HEK293 (cell line): ENCODE measurements at regions not wholly inside any gene's neighbourhood (a gene's known extent, or its start where the extent isn't known, plus 50 kb on each side); places are given as distances from the start of the nearest gene placed in this dataset.
A peak's percentile ranks its signal among the peaks of the same experiment; 100 is the strongest.
"Not testable (repeated sequence)": the region's sequence is repeated elsewhere in the genome, so short reads cannot be mapped to it uniquely, and the experiment has no call there.

Source experiments
- CTCF ChIA-PET: fragments of 350-600 bp; formaldehyde crosslinking; extraction: SDS; loops from one replicate; lab custom pipeline; 2021; ENCODE audit warnings: antibody characterized with exemption; lab: Yijun Ruan, JAX
- POLR2A ChIA-PET: fragments of 300-600 bp; formaldehyde crosslinking; extraction: SDS; loops from one replicate; lab custom pipeline; 2020; ENCODE audit warnings: antibody characterized with exemption, inconsistent platforms; lab: Yijun Ruan, JAX
- H3K27ac ChIP-seq: fragments of 200-500 bp; sonication (Bioruptor generic); 2 replicates; pipeline ENCODE4 v1.5.1; 2014; ENCODE audit warnings: low read depth, low read length, control low read depth, inconsistent platforms; ENCODE audit errors: extremely low read depth
- H3K36me3 ChIP-seq, 2 experiments: fragments of 200-500 bp in 1 of 2; sonication (Bioruptor generic) in 1 of 2; 1 replicate in 1 of 2; 2 replicates in 1 of 2; pipeline ENCODE4 v1.5.1; 2014 to 2017; ENCODE audit warnings: inconsistent platforms in 2 of 2, low read length in 2 of 2; ENCODE audit not compliant: control insufficient read depth in 2 of 2, insufficient read depth in 1 of 2
- H3K4me1 ChIP-seq: fragments of 200-500 bp; sonication (Bioruptor generic); 2 replicates; pipeline ENCODE4 v1.5.1; 2014; ENCODE audit warnings: mild to moderate bottlenecking, low read length, inconsistent platforms; ENCODE audit not compliant: control insufficient read depth, insufficient read depth
- H3K4me3 ChIP-seq: 2 replicates; pipeline ENCODE4 v1.5.1; 2011; ENCODE audit warnings: low read depth, mild to moderate bottlenecking, control low read depth, low read length, moderate library complexity
- H3K9me3 ChIP-seq: fragments of 200-500 bp; sonication (Bioruptor generic); 2 replicates; pipeline ENCODE4 v1.5.1; 2014; ENCODE audit warnings: low read depth, low read length, inconsistent platforms; ENCODE audit not compliant: control insufficient read depth, insufficient read depth
- PRDM1 ChIP-seq: fragments of 450-650 bp; formaldehyde crosslinking; IDR thresholded peaks from 2 replicates; pipeline ENCODE4; 2016; ENCODE audit warnings: missing biosample characterization, missing genetic modification characterization
- SETDB1 ChIP-seq: IDR thresholded peaks from one replicate; pipeline ENCODE4 v1.6.1; 2017; ENCODE audit warnings: mild to moderate bottlenecking, low read length, moderate library complexity, mixed read lengths; ENCODE audit not compliant: insufficient read length
- SP7 ChIP-seq: fragments of 450-650 bp; formaldehyde crosslinking; IDR thresholded peaks from 2 replicates; pipeline ENCODE4 v1.5.1; 2016; ENCODE audit warnings: missing biosample characterization, missing genetic modification characterization
- ZBTB20 ChIP-seq: fragments of 450-650 bp; formaldehyde crosslinking; IDR thresholded peaks from 2 replicates; pipeline ENCODE4 v1.5.1; 2016; ENCODE audit warnings: missing biosample characterization, missing genetic modification characterization
- ZNF132 ChIP-seq: fragments of 450-650 bp; formaldehyde crosslinking; IDR thresholded peaks from 2 replicates; pipeline ENCODE4 v1.5.1; 2017; ENCODE audit warnings: missing biosample characterization, missing genetic modification characterization, borderline replicate concordance
- ZNF175 ChIP-seq: fragments of 450-650 bp; formaldehyde crosslinking; IDR thresholded peaks from 2 replicates; pipeline ENCODE4 v1.5.1; 2016; ENCODE audit warnings: missing biosample characterization, missing genetic modification characterization
- ZNF354C ChIP-seq: fragments of 450-650 bp; formaldehyde crosslinking; IDR thresholded peaks from 2 replicates; pipeline ENCODE4 v1.5.1; 2016; ENCODE audit warnings: missing biosample characterization, missing genetic modification characterization, low read depth, borderline replicate concordance
- ZNF600 ChIP-seq: fragments of 450-650 bp; formaldehyde crosslinking; IDR thresholded peaks from 2 replicates; pipeline ENCODE4 v1.5.1; 2016; ENCODE audit warnings: missing biosample characterization, missing genetic modification characterization
- ZNF664 ChIP-seq: fragments of 450-650 bp; formaldehyde crosslinking; IDR thresholded peaks from 2 replicates; pipeline ENCODE4 v1.5.1; 2016; ENCODE audit warnings: missing biosample characterization, missing genetic modification characterization
- ZNF677 ChIP-seq: fragments of 450-650 bp; IDR thresholded peaks from 2 replicates; pipeline ENCODE4 v1.5.0; 2018; ENCODE audit warnings: missing biosample characterization, mild to moderate bottlenecking, missing genetic modification characterization, moderate library complexity
- ZNF747 ChIP-seq: fragments of 450-650 bp; formaldehyde crosslinking; IDR thresholded peaks from 2 replicates; pipeline ENCODE4 v1.5.1; 2016; ENCODE audit warnings: missing biosample characterization, missing genetic modification characterization
- ZNF791 ChIP-seq: fragments of 450-650 bp; formaldehyde crosslinking; IDR thresholded peaks from 2 replicates; pipeline ENCODE4 v1.5.1; 2016; ENCODE audit warnings: missing biosample characterization, missing genetic modification characterization
- ZNF843 ChIP-seq: fragments of 450-650 bp; formaldehyde crosslinking; IDR thresholded peaks from 2 replicates; pipeline ENCODE4 v1.5.1; 2016; ENCODE audit warnings: missing biosample characterization, missing genetic modification characterization
- ZSCAN16 ChIP-seq: fragments of 450-650 bp; formaldehyde crosslinking; IDR thresholded peaks from 2 replicates; pipeline ENCODE4 v1.5.1; 2016; ENCODE audit warnings: missing biosample characterization, missing genetic modification characterization
- TF ChIP-seq, protein P1 (sequence below): fragments of 450-650 bp; formaldehyde crosslinking; IDR thresholded peaks from 2 replicates; pipeline ENCODE4 v1.5.1; 2016; ENCODE audit warnings: missing biosample characterization, missing genetic modification characterization
- TF ChIP-seq, protein P2 (sequence below): fragments of 450-650 bp; IDR thresholded peaks from 2 replicates; pipeline ENCODE4 v1.5.1; 2018; ENCODE audit warnings: missing biosample characterization, mild to moderate bottlenecking, missing genetic modification characterization
- TF ChIP-seq, protein P3 (sequence below): fragments of 450-650 bp; formaldehyde crosslinking; IDR thresholded peaks from 2 replicates; pipeline ENCODE4 v1.5.1; 2017; ENCODE audit warnings: missing biosample characterization, missing genetic modification characterization
- TF ChIP-seq, protein P4 (sequence below): fragments of 450-650 bp; formaldehyde crosslinking; IDR thresholded peaks from 2 replicates; pipeline ENCODE4 v1.5.1; 2016; ENCODE audit warnings: missing biosample characterization, missing genetic modification characterization
- TF ChIP-seq, protein P5 (sequence below): fragments of 450-650 bp; formaldehyde crosslinking; IDR thresholded peaks from 2 replicates; pipeline ENCODE4 v1.5.1; 2016; ENCODE audit warnings: missing biosample characterization, missing genetic modification characterization, borderline replicate concordance
- TF ChIP-seq, protein P6 (sequence below): fragments of 450-650 bp; formaldehyde crosslinking; IDR thresholded peaks from 2 replicates; pipeline ENCODE4; 2016; ENCODE audit warnings: missing biosample characterization, missing genetic modification characterization

DNA sequence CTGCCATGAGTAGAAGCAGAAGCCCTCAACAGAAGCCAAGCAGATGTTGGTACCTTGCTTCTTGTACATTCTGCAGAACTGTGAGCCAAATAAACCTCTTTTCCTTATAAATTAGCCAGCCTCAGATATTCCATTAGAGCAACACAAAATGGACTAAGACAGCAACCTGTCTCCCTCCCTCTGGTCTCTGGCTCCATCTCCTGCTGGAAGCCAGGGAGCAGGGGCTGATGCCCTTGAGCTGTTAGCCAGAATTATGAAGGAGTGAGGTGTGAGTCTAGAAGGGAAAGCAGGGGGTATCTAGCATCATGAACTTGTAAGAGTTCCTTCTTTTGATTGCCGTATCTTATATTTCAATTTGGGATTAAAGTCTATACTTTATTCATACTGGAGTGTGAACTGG, 358.7 kb upstream of the FZD8 start:
- H3K36me3 ChIP-seq, H3K27ac ChIP-seq, H3K9me3 ChIP-seq, CTCF ChIA-PET, H3K4me3 ChIP-seq, POLR2A ChIA-PET, H3K4me1 ChIP-seq: not testable (repeated sequence)
- TF ChIP-seq, protein P1, sequence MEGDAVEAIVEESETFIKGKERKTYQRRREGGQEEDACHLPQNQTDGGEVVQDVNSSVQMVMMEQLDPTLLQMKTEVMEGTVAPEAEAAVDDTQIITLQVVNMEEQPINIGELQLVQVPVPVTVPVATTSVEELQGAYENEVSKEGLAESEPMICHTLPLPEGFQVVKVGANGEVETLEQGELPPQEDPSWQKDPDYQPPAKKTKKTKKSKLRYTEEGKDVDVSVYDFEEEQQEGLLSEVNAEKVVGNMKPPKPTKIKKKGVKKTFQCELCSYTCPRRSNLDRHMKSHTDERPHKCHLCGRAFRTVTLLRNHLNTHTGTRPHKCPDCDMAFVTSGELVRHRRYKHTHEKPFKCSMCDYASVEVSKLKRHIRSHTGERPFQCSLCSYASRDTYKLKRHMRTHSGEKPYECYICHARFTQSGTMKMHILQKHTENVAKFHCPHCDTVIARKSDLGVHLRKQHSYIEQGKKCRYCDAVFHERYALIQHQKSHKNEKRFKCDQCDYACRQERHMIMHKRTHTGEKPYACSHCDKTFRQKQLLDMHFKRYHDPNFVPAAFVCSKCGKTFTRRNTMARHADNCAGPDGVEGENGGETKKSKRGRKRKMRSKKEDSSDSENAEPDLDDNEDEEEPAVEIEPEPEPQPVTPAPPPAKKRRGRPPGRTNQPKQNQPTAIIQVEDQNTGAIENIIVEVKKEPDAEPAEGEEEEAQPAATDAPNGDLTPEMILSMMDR = peak; percentile 18; the same call in 1 of the 2 replicates

DNA sequence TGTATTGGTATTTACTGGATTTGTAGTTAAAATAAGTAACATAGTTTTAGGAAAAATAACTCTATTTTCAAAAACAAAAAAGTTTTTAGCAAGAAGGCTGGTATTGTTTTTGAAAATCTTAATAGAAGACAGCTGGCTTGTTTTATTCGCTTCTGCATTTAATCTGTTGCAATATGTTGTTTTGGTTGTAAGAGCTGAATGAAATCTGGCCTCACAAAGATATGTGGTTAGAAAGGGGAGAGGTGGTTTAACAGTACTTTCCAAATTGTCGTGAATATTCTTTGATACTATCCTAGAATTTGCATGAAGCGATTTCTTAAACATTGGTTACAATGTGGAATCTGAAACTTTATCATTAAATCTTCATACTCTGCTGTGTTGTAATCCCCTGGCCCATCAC, 355.9 kb upstream of the FZD8 start:
- no peak overlapping the region for H3K27ac ChIP-seq
- TF ChIP-seq PRDM1 (no peak), ZBTB20 (tag by site-specific recombination) (no peak), SETDB1 (no peak), ZNF664 (tag by site-specific recombination) (no peak), ZNF677 (tag by site-specific recombination) (no peak), ZNF132 (tag by site-specific recombination) (no peak), SP7 (no peak), ZNF791 (tag by site-specific recombination) (no peak), ZNF600 (tag by site-specific recombination) (no peak), ZNF354C (tag by site-specific recombination) (no peak), ZSCAN16 (no peak), ZNF747 (tag by site-specific recombination) (no peak), ZNF843 (no peak), ZNF175 (tag by site-specific recombination) (no peak)
- TF ChIP-seq, protein P2, sequence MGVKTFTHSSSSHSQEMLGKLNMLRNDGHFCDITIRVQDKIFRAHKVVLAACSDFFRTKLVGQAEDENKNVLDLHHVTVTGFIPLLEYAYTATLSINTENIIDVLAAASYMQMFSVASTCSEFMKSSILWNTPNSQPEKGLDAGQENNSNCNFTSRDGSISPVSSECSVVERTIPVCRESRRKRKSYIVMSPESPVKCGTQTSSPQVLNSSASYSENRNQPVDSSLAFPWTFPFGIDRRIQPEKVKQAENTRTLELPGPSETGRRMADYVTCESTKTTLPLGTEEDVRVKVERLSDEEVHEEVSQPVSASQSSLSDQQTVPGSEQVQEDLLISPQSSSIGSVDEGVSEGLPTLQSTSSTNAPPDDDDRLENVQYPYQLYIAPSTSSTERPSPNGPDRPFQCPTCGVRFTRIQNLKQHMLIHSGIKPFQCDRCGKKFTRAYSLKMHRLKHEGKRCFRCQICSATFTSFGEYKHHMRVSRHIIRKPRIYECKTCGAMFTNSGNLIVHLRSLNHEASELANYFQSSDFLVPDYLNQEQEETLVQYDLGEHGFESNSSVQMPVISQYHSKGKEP (tag by site-specific recombination) = no peak
- TF ChIP-seq, protein P3, sequence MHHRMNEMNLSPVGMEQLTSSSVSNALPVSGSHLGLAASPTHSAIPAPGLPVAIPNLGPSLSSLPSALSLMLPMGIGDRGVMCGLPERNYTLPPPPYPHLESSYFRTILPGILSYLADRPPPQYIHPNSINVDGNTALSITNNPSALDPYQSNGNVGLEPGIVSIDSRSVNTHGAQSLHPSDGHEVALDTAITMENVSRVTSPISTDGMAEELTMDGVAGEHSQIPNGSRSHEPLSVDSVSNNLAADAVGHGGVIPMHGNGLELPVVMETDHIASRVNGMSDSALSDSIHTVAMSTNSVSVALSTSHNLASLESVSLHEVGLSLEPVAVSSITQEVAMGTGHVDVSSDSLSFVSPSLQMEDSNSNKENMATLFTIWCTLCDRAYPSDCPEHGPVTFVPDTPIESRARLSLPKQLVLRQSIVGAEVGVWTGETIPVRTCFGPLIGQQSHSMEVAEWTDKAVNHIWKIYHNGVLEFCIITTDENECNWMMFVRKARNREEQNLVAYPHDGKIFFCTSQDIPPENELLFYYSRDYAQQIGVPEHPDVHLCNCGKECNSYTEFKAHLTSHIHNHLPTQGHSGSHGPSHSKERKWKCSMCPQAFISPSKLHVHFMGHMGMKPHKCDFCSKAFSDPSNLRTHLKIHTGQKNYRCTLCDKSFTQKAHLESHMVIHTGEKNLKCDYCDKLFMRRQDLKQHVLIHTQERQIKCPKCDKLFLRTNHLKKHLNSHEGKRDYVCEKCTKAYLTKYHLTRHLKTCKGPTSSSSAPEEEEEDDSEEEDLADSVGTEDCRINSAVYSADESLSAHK (tag by site-specific recombination) = no peak
- TF ChIP-seq, protein P4, sequence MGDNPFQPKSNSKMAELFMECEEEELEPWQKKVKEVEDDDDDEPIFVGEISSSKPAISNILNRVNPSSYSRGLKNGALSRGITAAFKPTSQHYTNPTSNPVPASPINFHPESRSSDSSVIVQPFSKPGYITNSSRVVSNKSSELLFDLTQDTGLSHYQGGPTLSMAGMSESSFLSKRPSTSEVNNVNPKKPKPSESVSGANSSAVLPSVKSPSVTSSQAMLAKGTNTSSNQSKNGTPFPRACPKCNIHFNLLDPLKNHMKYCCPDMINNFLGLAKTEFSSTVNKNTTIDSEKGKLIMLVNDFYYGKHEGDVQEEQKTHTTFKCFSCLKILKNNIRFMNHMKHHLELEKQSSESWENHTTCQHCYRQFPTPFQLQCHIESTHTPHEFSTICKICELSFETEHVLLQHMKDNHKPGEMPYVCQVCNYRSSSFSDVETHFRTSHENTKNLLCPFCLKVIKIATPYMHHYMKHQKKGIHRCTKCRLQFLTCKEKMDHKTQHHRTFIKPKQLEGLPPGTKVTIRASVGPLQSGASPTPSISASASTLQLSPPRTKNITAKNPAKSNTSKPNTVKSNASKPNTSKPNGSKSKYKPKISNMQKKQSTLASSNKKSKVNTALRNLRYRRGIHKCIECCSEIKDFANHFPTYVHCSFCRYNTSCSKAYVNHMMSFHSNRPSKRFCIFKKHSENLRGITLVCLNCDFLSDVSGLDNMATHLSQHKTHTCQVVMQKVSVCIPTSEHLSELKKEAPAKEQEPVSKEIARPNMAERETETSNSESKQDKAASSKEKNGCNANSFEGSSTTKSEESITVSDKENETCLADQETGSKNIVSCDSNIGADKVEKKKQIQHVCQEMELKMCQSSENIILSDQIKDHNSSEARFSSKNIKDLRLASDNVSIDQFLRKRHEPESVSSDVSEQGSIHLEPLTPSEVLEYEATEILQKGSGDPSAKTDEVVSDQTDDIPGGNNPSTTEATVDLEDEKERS = no peak
- TF ChIP-seq, protein P5, sequence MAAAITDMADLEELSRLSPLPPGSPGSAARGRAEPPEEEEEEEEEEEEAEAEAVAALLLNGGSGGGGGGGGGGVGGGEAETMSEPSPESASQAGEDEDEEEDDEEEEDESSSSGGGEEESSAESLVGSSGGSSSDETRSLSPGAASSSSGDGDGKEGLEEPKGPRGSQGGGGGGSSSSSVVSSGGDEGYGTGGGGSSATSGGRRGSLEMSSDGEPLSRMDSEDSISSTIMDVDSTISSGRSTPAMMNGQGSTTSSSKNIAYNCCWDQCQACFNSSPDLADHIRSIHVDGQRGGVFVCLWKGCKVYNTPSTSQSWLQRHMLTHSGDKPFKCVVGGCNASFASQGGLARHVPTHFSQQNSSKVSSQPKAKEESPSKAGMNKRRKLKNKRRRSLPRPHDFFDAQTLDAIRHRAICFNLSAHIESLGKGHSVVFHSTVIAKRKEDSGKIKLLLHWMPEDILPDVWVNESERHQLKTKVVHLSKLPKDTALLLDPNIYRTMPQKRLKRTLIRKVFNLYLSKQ = no peak
- TF ChIP-seq, protein P6, sequence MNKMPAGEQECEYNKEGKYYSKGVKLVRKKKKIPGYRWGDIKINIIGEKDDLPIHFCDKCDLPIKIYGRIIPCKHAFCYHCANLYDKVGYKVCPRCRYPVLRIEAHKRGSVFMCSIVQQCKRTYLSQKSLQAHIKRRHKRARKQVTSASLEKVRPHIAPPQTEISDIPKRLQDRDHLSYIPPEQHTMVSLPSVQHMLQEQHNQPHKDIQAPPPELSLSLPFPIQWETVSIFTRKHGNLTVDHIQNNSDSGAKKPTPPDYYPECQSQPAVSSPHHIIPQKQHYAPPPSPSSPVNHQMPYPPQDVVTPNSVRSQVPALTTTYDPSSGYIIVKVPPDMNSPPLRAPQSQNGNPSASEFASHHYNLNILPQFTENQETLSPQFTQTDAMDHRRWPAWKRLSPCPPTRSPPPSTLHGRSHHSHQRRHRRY (tag by site-specific recombination) = no peak
- TF ChIP-seq, all 188 proteins: peak for 0
- ChIA-PET POLR2A (no interaction called here), CTCF (no interaction called here)
- Histone ChIP-seq H3K4me1 (no peaks in the 10 kb centered on the region), H3K9me3 (no peaks in the 10 kb centered on the region), H3K36me3 (no peaks in the 10 kb centered on the region), H3K4me3 (no peak overlapping the region)
